IMR-90 (cell line): ENCODE measurements at regions not wholly inside any gene's neighbourhood (a gene's known extent, or its start where the extent isn't known, plus 50 kb on each side); places are given as distances from the start of the nearest gene placed in this dataset.

Experiments
- ATAC-seq: fragments of 200-7000 bp; cut with Tn5 transposase; 2 replicates; pipeline ENCODE4 v1.9.1; 2020; ENCODE audit warnings: low read depth, mild to moderate bottlenecking, moderate library complexity
- BruUV-seq: library from RNA; stranded (reverse); fragments of 400-500 nt; replicated peaks from 2 replicates; lab custom pipeline; 2021; lab: Mats Ljungman, UMichigan
- CTCF ChIA-PET: fragments of 300-600 bp; formaldehyde crosslinking; extraction: SDS; loops from one replicate; lab custom pipeline; 2021; ENCODE audit warnings: antibody characterized with exemption; lab: Yijun Ruan, JAX
- POLR2A ChIA-PET: fragments of 300-600 bp; sonication (Branson Sonifier 250); formaldehyde crosslinking; loops from one replicate; lab custom pipeline; 2022; ENCODE audit warnings: antibody characterized with exemption; ENCODE audit not compliant: unreplicated experiment; lab: Charles Lee
- DNase-seq: peaks from one replicate; pipeline ENCODE4 v3.0.0; 2013
- H2AFZ ChIP-seq: replicated peaks from 2 replicates; pipeline ENCODE3; 2013; ENCODE audit warnings: low read length, mild to moderate bottlenecking; ENCODE audit not compliant: poor library complexity
- H2AK5ac ChIP-seq: 2 replicates; pipeline ENCODE4 v1.6.1; 2013; ENCODE audit warnings: low read depth, low read length, inconsistent platforms
- H2AK9ac ChIP-seq: replicated peaks from 2 replicates; pipeline ENCODE3; 2013; ENCODE audit warnings: mild to moderate bottlenecking, low read depth, low read length, moderate library complexity; ENCODE audit not compliant: poor library complexity
- H2BK120ac ChIP-seq: 2 replicates; pipeline ENCODE4 v1.6.1; 2013; ENCODE audit warnings: low read depth, low read length, inconsistent platforms
- H2BK15ac ChIP-seq: 3 replicates; pipeline ENCODE4 v1.6.1; 2013; ENCODE audit warnings: low read depth, low read length, inconsistent platforms
- H2BK20ac ChIP-seq: 2 replicates; pipeline ENCODE4 v1.6.1; 2013; ENCODE audit warnings: low read depth, mild to moderate bottlenecking, inconsistent platforms, low read length, moderate library complexity
- H2BK5ac ChIP-seq: 2 replicates; pipeline ENCODE4 v1.6.1; 2013; ENCODE audit warnings: mild to moderate bottlenecking, low read depth, low read length, inconsistent platforms; ENCODE audit not compliant: poor library complexity, severe bottlenecking
- H3K14ac ChIP-seq: replicated peaks from 2 replicates; pipeline ENCODE4 v1.6.1; 2013; ENCODE audit warnings: low read depth, low read length, inconsistent platforms
- H3K18ac ChIP-seq: 2 replicates; pipeline ENCODE4 v1.6.1; 2013; ENCODE audit warnings: low read depth, low read length, control low read depth
- H3K23ac ChIP-seq: 2 replicates; pipeline ENCODE4 v1.6.1; 2013; ENCODE audit warnings: low read depth, low read length, inconsistent platforms
- H3K27ac ChIP-seq: 2 replicates; pipeline ENCODE4 v1.5.1; 2013; ENCODE audit warnings: mild to moderate bottlenecking, control low read depth, low read length; ENCODE audit not compliant: insufficient read depth
- H3K27me3 ChIP-seq: 2 replicates; pipeline ENCODE4 v1.6.1; 2013; ENCODE audit warnings: low read length; ENCODE audit not compliant: control insufficient read depth, insufficient read depth
- H3K36me3 ChIP-seq: 2 replicates; pipeline ENCODE4 v1.6.1; 2013; ENCODE audit warnings: low read length, mixed read lengths; ENCODE audit not compliant: control insufficient read depth, insufficient read depth
- H3K4ac ChIP-seq: 2 replicates; pipeline ENCODE4 v1.6.1; 2013; ENCODE audit warnings: low read depth, low read length, inconsistent platforms
- H3K4me1 ChIP-seq: 2 replicates; pipeline ENCODE4 v1.6.1; 2013; ENCODE audit warnings: low read length, mixed read lengths; ENCODE audit not compliant: control insufficient read depth, insufficient read depth
- H3K4me2 ChIP-seq: 2 replicates; pipeline ENCODE4 v1.6.1; 2013; ENCODE audit warnings: low read depth, mild to moderate bottlenecking, control low read depth, low read length, moderate library complexity
- H3K4me3 ChIP-seq: 2 replicates; pipeline ENCODE4 v1.5.1; 2013; ENCODE audit warnings: low read depth, mild to moderate bottlenecking, control low read depth, low read length, moderate library complexity; ENCODE audit not compliant: insufficient read depth
- H3K56ac ChIP-seq: 2 replicates; pipeline ENCODE4 v1.6.1; 2013; ENCODE audit warnings: low read length, inconsistent platforms; ENCODE audit not compliant: insufficient read depth; ENCODE audit errors: extremely low read depth
- H3K79me1 ChIP-seq, 2 experiments: 2 replicates each; pipeline ENCODE4 v1.6.1; 2013; ENCODE audit warnings: low read length in 2 of 2, inconsistent platforms in 1 of 2, low read depth in 1 of 2
- H3K9ac ChIP-seq: 2 replicates; pipeline ENCODE4 v1.6.1; 2013; ENCODE audit warnings: low read depth, low read length, control low read depth
- H3K9me1 ChIP-seq: 2 replicates; pipeline ENCODE4 v1.6.1; 2013; ENCODE audit warnings: low read length, inconsistent platforms; ENCODE audit not compliant: insufficient read depth
- H3K9me3 ChIP-seq: 2 replicates; pipeline ENCODE4 v1.6.1; 2013; ENCODE audit warnings: low read length; ENCODE audit not compliant: control insufficient read depth, insufficient read depth
- H4K20me1 ChIP-seq: 2 replicates; pipeline ENCODE4 v1.6.1; 2013; ENCODE audit warnings: low read length, inconsistent platforms; ENCODE audit not compliant: insufficient read depth
- H4K5ac ChIP-seq: 2 replicates; pipeline ENCODE4 v1.6.1; 2013; ENCODE audit warnings: mild to moderate bottlenecking, low read depth, low read length, control low read depth
- H4K8ac ChIP-seq, 2 experiments: 2 replicates each; pipeline ENCODE4 v1.6.1; 2013; ENCODE audit warnings: low read depth in 2 of 2, low read length in 2 of 2, control low read depth in 1 of 2, inconsistent platforms in 1 of 2
- H4K91ac ChIP-seq: 2 replicates; pipeline ENCODE4 v1.6.1; 2013; ENCODE audit warnings: low read depth, low read length, inconsistent platforms; ENCODE audit not compliant: insufficient read depth
- BHLHE40 ChIP-seq: fragments of 150-350 bp; IDR thresholded peaks from 2 replicates; pipeline ENCODE4 v1.6.1; 2016; ENCODE audit warnings: mild to moderate bottlenecking, low read depth, low read length
- CHD1 ChIP-seq: IDR thresholded peaks from 2 replicates; pipeline ENCODE4 v1.6.1; 2012; ENCODE audit warnings: low read depth, low read length, improper control_type of control experiment
- FOS ChIP-seq: fragments of 150-350 bp; IDR thresholded peaks from 2 replicates; pipeline ENCODE4 v1.6.1; 2016; ENCODE audit warnings: low read depth, low read length
- MAFK ChIP-seq: IDR thresholded peaks from 2 replicates; pipeline ENCODE4 v1.6.1; 2012; ENCODE audit warnings: low read depth, low read length, improper control_type of control experiment
- MAZ ChIP-seq: IDR thresholded peaks from 2 replicates; pipeline ENCODE4 v1.6.1; 2012; ENCODE audit warnings: low read depth, mild to moderate bottlenecking, low read length, improper control_type of control experiment, moderate library complexity, borderline replicate concordance
- MXI1 ChIP-seq: IDR thresholded peaks from 2 replicates; pipeline ENCODE4 v1.6.1; 2012; ENCODE audit warnings: low read depth, mild to moderate bottlenecking, low read length, moderate library complexity, borderline replicate concordance
- POLR2A ChIP-seq: IDR thresholded peaks from 2 replicates; pipeline ENCODE4 v1.6.1; 2012; ENCODE audit warnings: mild to moderate bottlenecking, low read depth, low read length
- RAD21 ChIP-seq: IDR thresholded peaks from 2 replicates; pipeline ENCODE4 v1.6.1; 2012; ENCODE audit warnings: low read length, improper control_type of control experiment
- RFX5 ChIP-seq: IDR thresholded peaks from 2 replicates; pipeline ENCODE4 v1.8.0; 2012; ENCODE audit warnings: low read depth, mild to moderate bottlenecking, low read length, moderate library complexity
- SMC3 ChIP-seq: fragments of 150-350 bp; IDR thresholded peaks from 2 replicates; pipeline ENCODE4 v1.6.1; 2016; ENCODE audit warnings: low read depth, mild to moderate bottlenecking, antibody characterized with exemption, low read length, moderate library complexity
- WGBS, 2 experiments: methylation state at CpG; one replicate each; pipeline versions ENCODE4 v1.1.5 to v1.1.7; 2013; ENCODE audit warnings: missing lambda C conversion rate in 2 of 2; ENCODE audit not compliant: insufficient read length in 1 of 2; ENCODE audit errors: extremely low coverage in 2 of 2; 5-methylcytosine and 5-hydroxymethylcytosine counted together
- dilution Hi-C: fragments of 300-500 bp; cut with HindIII; formaldehyde crosslinking; loops from one replicate; pipeline ENCODE4 v1.14.3; 2018; ENCODE audit warnings: low sequenced_read_pairs; ENCODE audit not compliant: unreplicated experiment
- in situ Hi-C: fragments of 300-500 bp; cut with MboI; formaldehyde crosslinking; loops from 3 replicates; pipeline ENCODE4 v1.14.3; 2019; ENCODE audit warnings: low sequenced_read_pairs, inconsistent platforms, mixed read lengths
- intact Hi-C: fragments of 100-400 bp; cut with micrococcal nuclease; formaldehyde crosslinking; loops from 2 replicates; pipeline ENCODE4 v1.10.0; 2022
- TF ChIP-seq, protein P1 (sequence below): fragments of 150-350 bp; IDR thresholded peaks from 2 replicates; pipeline ENCODE4 v1.6.1; 2017; ENCODE audit warnings: mild to moderate bottlenecking, antibody characterized with exemption, low read length, low read depth
- TF ChIP-seq, protein P2 (sequence below): conservative IDR thresholded peaks from 2 replicates; pipeline ENCODE4 v1.5.1; 2012; ENCODE audit warnings: mild to moderate bottlenecking, low read depth, low read length, improper control_type of control experiment
- TF ChIP-seq, protein P3 (sequence below): fragments of 150-350 bp; IDR thresholded peaks from 2 replicates; pipeline ENCODE4 v1.6.1; 2016; ENCODE audit warnings: low read depth, mild to moderate bottlenecking, low read length, moderate library complexity, borderline replicate concordance

DNA sequence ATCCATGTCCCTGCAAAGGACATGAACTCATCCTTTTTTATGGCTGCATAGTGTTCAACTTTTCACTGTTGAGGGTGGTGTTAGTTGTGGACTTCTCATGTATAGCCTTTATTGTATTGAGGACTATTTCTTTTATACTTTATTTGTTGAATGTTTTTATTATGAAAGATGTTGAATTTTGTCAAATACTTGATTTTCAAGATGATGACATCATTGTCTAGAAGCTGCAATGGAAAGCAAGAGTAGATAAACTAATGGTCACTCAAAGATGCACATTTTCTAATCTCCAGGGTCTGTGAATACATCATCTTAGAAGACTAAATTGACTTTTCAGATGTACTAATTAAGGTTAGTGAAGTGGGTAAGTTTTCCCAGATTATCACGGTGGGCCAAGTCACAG, 1117.0 kb downstream of the DSC3 start:
- Histone ChIP-seq H2BK120ac (no peak overlapping the region), H3K4me2 (no peak overlapping the region), H2AFZ (no peak overlapping the region), H3K36me3 (no peaks in the 10 kb centered on the region), H3K9me1 (no peaks in the 10 kb centered on the region), H3K27ac (no peak overlapping the region), H3K14ac (no peak overlapping the region), H3K23ac (no peak overlapping the region), H2BK20ac (no peak overlapping the region), H3K56ac (no peak overlapping the region), H3K4ac (no peak overlapping the region), H2AK9ac (no peak overlapping the region), H4K5ac (no peak overlapping the region), H2AK5ac (no peak overlapping the region), H3K18ac (no peak overlapping the region), H3K27me3 (no peaks in the 10 kb centered on the region), H4K8ac (no peak overlapping the region), H2BK15ac (no peak overlapping the region), H2BK5ac (no peak overlapping the region), H3K4me3 (no peak overlapping the region), H3K79me1 (no peaks in the 10 kb centered on the region), H3K4me1 (no peaks in the 10 kb centered on the region), H3K9ac (no peak overlapping the region), H3K9me3 (no peaks in the 10 kb centered on the region), H4K91ac (no peak overlapping the region), H4K20me1 (no peaks in the 10 kb centered on the region)
- dilution Hi-C loops (no loop called here), in situ Hi-C loops (no loop called here), intact Hi-C loops (no loop called here)
- WGBS, 2 experiments: no CpG with 5 or more reads among the region's 1 CpG
- ChIA-PET POLR2A (no interaction called here), CTCF (no interaction called here)
- DNase-seq: no peak
- TF ChIP-seq, protein P1, sequence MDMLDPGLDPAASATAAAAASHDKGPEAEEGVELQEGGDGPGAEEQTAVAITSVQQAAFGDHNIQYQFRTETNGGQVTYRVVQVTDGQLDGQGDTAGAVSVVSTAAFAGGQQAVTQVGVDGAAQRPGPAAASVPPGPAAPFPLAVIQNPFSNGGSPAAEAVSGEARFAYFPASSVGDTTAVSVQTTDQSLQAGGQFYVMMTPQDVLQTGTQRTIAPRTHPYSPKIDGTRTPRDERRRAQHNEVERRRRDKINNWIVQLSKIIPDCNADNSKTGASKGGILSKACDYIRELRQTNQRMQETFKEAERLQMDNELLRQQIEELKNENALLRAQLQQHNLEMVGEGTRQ: no peak
- TF ChIP-seq POLR2A (no peak), MAZ (no peak), RAD21 (no peak), BHLHE40 (no peak), FOS (no peak), MXI1 (no peak), MAFK (no peak), SMC3 (no peak), CHD1 (no peak), RFX5 (no peak)
- TF ChIP-seq, protein P2, sequence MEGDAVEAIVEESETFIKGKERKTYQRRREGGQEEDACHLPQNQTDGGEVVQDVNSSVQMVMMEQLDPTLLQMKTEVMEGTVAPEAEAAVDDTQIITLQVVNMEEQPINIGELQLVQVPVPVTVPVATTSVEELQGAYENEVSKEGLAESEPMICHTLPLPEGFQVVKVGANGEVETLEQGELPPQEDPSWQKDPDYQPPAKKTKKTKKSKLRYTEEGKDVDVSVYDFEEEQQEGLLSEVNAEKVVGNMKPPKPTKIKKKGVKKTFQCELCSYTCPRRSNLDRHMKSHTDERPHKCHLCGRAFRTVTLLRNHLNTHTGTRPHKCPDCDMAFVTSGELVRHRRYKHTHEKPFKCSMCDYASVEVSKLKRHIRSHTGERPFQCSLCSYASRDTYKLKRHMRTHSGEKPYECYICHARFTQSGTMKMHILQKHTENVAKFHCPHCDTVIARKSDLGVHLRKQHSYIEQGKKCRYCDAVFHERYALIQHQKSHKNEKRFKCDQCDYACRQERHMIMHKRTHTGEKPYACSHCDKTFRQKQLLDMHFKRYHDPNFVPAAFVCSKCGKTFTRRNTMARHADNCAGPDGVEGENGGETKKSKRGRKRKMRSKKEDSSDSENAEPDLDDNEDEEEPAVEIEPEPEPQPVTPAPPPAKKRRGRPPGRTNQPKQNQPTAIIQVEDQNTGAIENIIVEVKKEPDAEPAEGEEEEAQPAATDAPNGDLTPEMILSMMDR: no peak
- TF ChIP-seq, protein P3, sequence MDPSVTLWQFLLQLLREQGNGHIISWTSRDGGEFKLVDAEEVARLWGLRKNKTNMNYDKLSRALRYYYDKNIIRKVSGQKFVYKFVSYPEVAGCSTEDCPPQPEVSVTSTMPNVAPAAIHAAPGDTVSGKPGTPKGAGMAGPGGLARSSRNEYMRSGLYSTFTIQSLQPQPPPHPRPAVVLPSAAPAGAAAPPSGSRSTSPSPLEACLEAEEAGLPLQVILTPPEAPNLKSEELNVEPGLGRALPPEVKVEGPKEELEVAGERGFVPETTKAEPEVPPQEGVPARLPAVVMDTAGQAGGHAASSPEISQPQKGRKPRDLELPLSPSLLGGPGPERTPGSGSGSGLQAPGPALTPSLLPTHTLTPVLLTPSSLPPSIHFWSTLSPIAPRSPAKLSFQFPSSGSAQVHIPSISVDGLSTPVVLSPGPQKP: no peak
- no TSS peak for BruUV-seq
- ATAC-seq: no peak
